Tibial nerve (tissue), 4 donors: ENCODE measurements at regions not wholly inside any gene's neighbourhood (a gene's known extent, or its start where the extent isn't known, plus 50 kb on each side); places are given as distances from the start of the nearest gene placed in this dataset.

Experiments
- DNase-seq, 2 donors: peaks; one replicate each; pipeline ENCODE4 v3.0.0-alpha.2; 2019; ENCODE audit warnings: low spot score in 2 of 2
- H3K27ac ChIP-seq, 4 donors: fragments of 200-600 bp; sonication (generic) in 3 of 4; one replicate each; pipeline ENCODE4 v1.5.1; 2017 to 2019; ENCODE audit warnings: mild to moderate bottlenecking in 1 of 4
- H3K27me3 ChIP-seq, 2 donors: fragments of 200-600 bp; sonication (generic) in 1 of 2; one replicate each; pipeline versions ENCODE4 v1.5.1 to v1.6.0; 2017 to 2019
- H3K36me3 ChIP-seq, 3 donors: fragments of 200-600 bp; sonication (generic); one replicate each; pipeline ENCODE4 v1.5.1; 2018 to 2019
- H3K4me1 ChIP-seq, 4 donors: fragments of 200-600 bp; sonication (generic) in 3 of 4; one replicate each; pipeline ENCODE4 v1.5.1; 2017 to 2019
- H3K4me3 ChIP-seq, 4 donors: fragments of 200-600 bp; sonication (generic) in 3 of 4; one replicate each; pipeline ENCODE4 v1.5.1; 2017 to 2019; ENCODE audit warnings: mild to moderate bottlenecking in 1 of 4, moderate library complexity in 1 of 4
- H3K9me3 ChIP-seq, 4 donors: fragments of 200-600 bp; sonication (generic) in 3 of 4; one replicate each; pipeline ENCODE4 v1.5.1; 2017 to 2019
- CTCF ChIP-seq, 5 experiments: fragments of 200-600 bp in 3 of 5; fragments of 450-650 bp in 2 of 5; sonication (generic) in 3 of 5; IDR thresholded peaks; one replicate each; pipeline ENCODE4 v1.5.1; 2016 to 2019; ENCODE audit warnings: antibody characterized with exemption in 5 of 5, mild to moderate bottlenecking in 3 of 5, moderate library complexity in 2 of 5
- EP300 ChIP-seq, 2 donors: sonication (generic); formaldehyde crosslinking; IDR thresholded peaks; one replicate each; pipeline ENCODE4 v1.6.1; 2017; ENCODE audit warnings: antibody characterized with exemption in 2 of 2, mild to moderate bottlenecking in 1 of 2
- POLR2A ChIP-seq, 2 donors: fragments of 450-650 bp; IDR thresholded peaks; one replicate each; pipeline ENCODE4 v1.6.1; 2017; ENCODE audit warnings: antibody characterized with exemption in 2 of 2, mild to moderate bottlenecking in 2 of 2, moderate library complexity in 2 of 2
- WGBS, 2 donors: methylation state at CpG; one replicate each; pipeline ENCODE4 v1.1.5; 2018; 5-methylcytosine and 5-hydroxymethylcytosine counted together

GRCh38 chr12:124442281-124442680, 125.1 kb downstream of the NCOR2 start:
- DNase-seq = no peak
- TF ChIP-seq POLR2A (IDR thresholded peaks at IDR 0.05) = no peak
- TF ChIP-seq CTCF (IDR thresholded peaks at IDR 0.05) = no peak
- no peak for TF ChIP-seq EP300 (IDR thresholded peaks at IDR 0.05)
- Histone ChIP-seq H3K27me3 (no peaks in the 10 kb centered on the region), H3K27ac (peak overlapping the region in 2 of 4 donors; percentile 6 to 74), H3K9me3 (no peaks in the 10 kb centered on the region), H3K4me1 (peaks cover 0 to 49% (median 15%) of the 10 kb centered on the region in 4 donors), H3K4me3 (no peak overlapping the region), H3K36me3 (peaks cover 0 to 61% (median 0%) of the 10 kb centered on the region in 3 donors)
- WGBS, 2 donors = 83 to 86% methylated on average over 6 of the region's 6 CpGs

DNA sequence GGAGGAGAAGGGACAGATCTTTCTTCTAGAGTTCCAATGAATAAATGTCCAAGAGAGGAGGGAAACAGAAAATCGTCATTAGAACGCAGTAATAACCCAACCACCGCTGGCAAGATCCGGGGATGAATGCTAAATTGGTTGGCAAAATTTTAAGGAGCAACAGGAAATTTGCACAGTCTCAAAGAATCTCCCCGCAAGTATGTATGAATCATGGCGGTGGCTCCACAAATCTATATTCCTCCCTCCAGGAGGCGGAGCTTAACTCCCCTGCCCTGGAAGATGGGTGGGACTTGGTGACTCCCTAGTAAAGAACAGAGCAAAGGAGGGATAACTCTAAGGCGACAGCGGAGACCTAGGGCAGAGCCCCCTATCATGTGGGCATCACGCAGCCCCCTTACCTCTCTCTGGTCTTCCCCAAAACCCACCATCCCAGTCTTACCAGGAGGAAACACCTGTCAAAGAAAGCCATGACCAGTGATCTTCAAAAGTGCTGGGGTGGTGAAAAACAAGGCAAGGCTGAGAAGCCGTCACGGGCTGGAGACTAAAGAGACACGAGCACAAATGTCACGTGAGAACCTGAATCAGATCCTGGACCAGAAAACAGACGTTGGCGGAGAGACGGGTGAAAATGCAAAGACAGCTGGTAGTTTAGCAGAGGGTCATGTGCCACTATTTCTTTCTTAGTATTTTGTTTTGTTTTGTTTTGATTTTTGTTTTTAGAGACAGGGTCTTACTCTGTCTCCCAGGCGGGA, 125.8 kb downstream of the NCOR2 start:
- peaks cover 0 to 67% (median 0%) of the 10 kb centered on the region in 3 donors for H3K36me3 ChIP-seq
- H3K9me3 ChIP-seq = no peaks in the 10 kb centered on the region
- no peaks in the 10 kb centered on the region for H3K27me3 ChIP-seq
- no peak for DNase-seq
- no peak overlapping the region for H3K4me3 ChIP-seq
- peak overlapping the region in 2 of 4 donors; percentile 71 to 74 for H3K27ac ChIP-seq
- TF ChIP-seq CTCF (IDR thresholded peaks at IDR 0.05) (no peak), POLR2A (IDR thresholded peaks at IDR 0.05) (no peak), EP300 (IDR thresholded peaks at IDR 0.05) (no peak)
- H3K4me1 ChIP-seq = peaks cover 0 to 53% (median 15%) of the 10 kb centered on the region in 4 donors
- WGBS, 2 donors = 58 to 62% methylated on average over 18 of the region's 18 CpGs

DNA sequence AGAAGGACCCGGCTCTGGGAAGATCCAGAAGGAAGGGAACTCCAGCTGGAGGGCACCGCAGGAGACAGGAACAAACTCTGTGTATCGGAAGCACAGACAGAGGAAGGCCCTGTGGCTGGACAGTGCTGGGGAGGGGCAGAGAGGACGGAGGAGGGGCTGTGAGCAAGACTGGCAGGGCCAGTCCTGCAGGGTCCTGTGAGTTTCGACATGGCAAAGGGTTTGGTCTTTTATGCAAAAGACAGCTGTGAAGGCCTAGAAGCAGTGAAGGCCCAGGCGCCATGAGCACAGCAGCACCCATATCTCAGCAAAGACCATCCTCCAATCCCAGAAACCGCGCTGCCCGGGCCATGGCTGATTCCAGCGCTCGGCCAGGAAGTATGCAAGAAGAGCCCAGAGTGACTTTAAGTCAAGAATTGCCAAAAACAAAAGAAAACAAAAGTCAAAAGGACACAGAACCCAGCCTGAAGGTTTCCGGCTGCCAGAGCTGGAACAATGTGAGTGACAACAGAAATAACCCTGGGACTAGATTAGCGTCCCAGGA, 126.5 kb downstream of the NCOR2 start:
- 67 to 69% methylated on average over 13 of the region's 13 CpGs for WGBS, 2 donors
- Histone ChIP-seq H3K27ac (peak overlapping the region in 2 of 4 donors; percentile 71 to 74), H3K4me3 (no peak overlapping the region), H3K36me3 (peaks cover 0 to 69% (median 0%) of the 10 kb centered on the region in 3 donors), H3K4me1 (peaks cover 0 to 49% (median 15%) of the 10 kb centered on the region in 4 donors), H3K27me3 (no peaks in the 10 kb centered on the region), H3K9me3 (no peaks in the 10 kb centered on the region)
- DNase-seq = no peak
- TF ChIP-seq POLR2A (IDR thresholded peaks at IDR 0.05) = no peak
- no peak for TF ChIP-seq EP300 (IDR thresholded peaks at IDR 0.05)
- TF ChIP-seq CTCF (IDR thresholded peaks at IDR 0.05) = no peak

- Histone ChIP-seq H3K36me3 (peaks cover 0 to 68% (median 0%) of the 10 kb centered on the region in 3 donors), H3K4me1 (peaks cover 0 to 51% (median 15%) of the 10 kb centered on the region in 4 donors), H3K27ac (peak overlapping the region in 2 of 4 donors; percentile 71 to 74), H3K4me3 (no peak overlapping the region), H3K27me3 (no peaks in the 10 kb centered on the region), H3K9me3 (no peaks in the 10 kb centered on the region)
- no peak for DNase-seq
- TF ChIP-seq POLR2A (IDR thresholded peaks at IDR 0.05) (no peak), EP300 (IDR thresholded peaks at IDR 0.05) (no peak), CTCF (IDR thresholded peaks at IDR 0.05) (no peak)
- 90 to 95% methylated on average over 13 of the region's 13 CpGs for WGBS, 2 donors
These were observed 127.3 kb downstream of the NCOR2 start for GRCh38 chr12:124440031-124440626.
